Vagina (tissue), 2 donors: ENCODE measurements at regions not wholly inside any gene's neighbourhood (a gene's known extent, or its start where the extent isn't known, plus 50 kb on each side); places are given as distances from the start of the nearest gene placed in this dataset.

Source experiments
- CTCF ChIP-seq, 3 experiments: fragments of 450-650 bp in 2 of 3; fragments of 200-600 bp in 1 of 3; sonication (generic) in 1 of 3; IDR thresholded peaks; one replicate each; pipeline ENCODE4 v1.5.1; 2017 to 2019; ENCODE audit warnings: antibody characterized with exemption in 3 of 3, mild to moderate bottlenecking in 2 of 3, moderate library complexity in 2 of 3
- POLR2A ChIP-seq, 2 donors: fragments of 450-650 bp; IDR thresholded peaks; one replicate each; pipeline ENCODE4 v1.6.1; 2017; ENCODE audit warnings: antibody characterized with exemption in 2 of 2, mild to moderate bottlenecking in 2 of 2, moderate library complexity in 2 of 2

DNA sequence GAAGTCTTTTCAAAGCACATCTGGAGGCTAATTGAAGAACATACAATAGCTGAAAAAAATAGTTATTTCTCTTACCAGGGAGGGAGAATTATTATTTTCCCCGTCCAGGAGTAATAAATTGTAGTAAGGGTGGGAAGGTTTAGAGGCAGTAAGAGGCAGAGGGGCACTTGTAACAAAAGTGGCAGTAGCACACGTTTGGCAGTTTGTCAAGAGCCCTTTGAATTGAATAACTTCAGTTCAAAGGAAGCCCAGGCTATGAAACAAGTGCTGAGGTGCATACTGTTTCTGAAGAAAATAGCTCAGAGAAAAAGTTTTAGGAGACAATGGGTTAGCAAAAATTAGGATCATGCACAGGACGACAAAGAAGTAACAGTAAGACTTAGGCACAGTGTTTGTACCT lies 451.3 kb downstream of the LRRC70 start:
- TF ChIP-seq CTCF (IDR thresholded peaks at IDR 0.05): no peak
- no peak for TF ChIP-seq POLR2A (IDR thresholded peaks at IDR 0.05)
